BE2C (cell line): ENCODE measurements at regions not wholly inside any gene's neighbourhood (a gene's known extent, or its start where the extent isn't known, plus 50 kb on each side); places are given as distances from the start of the nearest gene placed in this dataset.

ENCODE experiments used
- DNase-seq: peaks from one replicate; pipeline ENCODE4 v3.0.0-alpha.2; 2020
- H3K27me3 ChIP-seq: fragments of 250-450 bp; sonication (Bioruptor Pico); 2 replicates; pipeline ENCODE4 v1.5.1; 2020; ENCODE audit warnings: mild to moderate bottlenecking
- H3K36me3 ChIP-seq: fragments of 250-450 bp; sonication (Bioruptor Pico); 2 replicates; pipeline ENCODE4 v1.5.1; 2020; ENCODE audit warnings: mild to moderate bottlenecking
- H3K4me1 ChIP-seq: fragments of 250-450 bp; sonication (Bioruptor Pico); 2 replicates; pipeline ENCODE4 v1.5.1; 2020
- H3K4me3 ChIP-seq: 2 replicates; pipeline ENCODE4 v1.5.1; 2011; ENCODE audit warnings: low read depth, low read length
- H3K9me3 ChIP-seq: fragments of 250-450 bp; sonication (Bioruptor Pico); 2 replicates; pipeline ENCODE4 v1.5.1; 2020
- TF ChIP-seq, protein P1 (sequence below): IDR thresholded peaks from 2 replicates; pipeline ENCODE4 v1.5.1; 2012; ENCODE audit warnings: mild to moderate bottlenecking, low read depth, low read length

DNA sequence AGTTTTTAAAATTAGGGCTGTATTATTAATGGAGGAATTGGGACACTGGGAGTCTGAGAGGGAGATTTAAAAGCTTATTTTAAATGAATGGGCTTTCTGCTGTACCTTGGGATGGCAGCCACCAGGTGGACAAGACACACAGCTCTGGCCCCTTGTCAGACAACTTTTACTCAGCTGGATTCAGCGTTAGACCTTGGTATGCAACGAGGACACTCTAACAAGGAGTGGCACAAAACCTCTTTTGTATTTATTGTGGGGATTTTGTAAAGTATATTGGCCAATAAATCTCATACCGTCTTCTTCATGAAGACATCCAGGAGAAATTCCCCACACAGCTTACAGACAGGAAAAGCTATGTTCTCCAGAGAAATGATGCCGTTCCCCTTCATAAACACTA is 105.7 kb downstream of the LCA5 start:
- no peaks in the 10 kb centered on the region for H3K36me3 ChIP-seq
- TF ChIP-seq, protein P1, sequence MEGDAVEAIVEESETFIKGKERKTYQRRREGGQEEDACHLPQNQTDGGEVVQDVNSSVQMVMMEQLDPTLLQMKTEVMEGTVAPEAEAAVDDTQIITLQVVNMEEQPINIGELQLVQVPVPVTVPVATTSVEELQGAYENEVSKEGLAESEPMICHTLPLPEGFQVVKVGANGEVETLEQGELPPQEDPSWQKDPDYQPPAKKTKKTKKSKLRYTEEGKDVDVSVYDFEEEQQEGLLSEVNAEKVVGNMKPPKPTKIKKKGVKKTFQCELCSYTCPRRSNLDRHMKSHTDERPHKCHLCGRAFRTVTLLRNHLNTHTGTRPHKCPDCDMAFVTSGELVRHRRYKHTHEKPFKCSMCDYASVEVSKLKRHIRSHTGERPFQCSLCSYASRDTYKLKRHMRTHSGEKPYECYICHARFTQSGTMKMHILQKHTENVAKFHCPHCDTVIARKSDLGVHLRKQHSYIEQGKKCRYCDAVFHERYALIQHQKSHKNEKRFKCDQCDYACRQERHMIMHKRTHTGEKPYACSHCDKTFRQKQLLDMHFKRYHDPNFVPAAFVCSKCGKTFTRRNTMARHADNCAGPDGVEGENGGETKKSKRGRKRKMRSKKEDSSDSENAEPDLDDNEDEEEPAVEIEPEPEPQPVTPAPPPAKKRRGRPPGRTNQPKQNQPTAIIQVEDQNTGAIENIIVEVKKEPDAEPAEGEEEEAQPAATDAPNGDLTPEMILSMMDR = peak; percentile 32; the same call in 1 of the 2 replicates

DNA sequence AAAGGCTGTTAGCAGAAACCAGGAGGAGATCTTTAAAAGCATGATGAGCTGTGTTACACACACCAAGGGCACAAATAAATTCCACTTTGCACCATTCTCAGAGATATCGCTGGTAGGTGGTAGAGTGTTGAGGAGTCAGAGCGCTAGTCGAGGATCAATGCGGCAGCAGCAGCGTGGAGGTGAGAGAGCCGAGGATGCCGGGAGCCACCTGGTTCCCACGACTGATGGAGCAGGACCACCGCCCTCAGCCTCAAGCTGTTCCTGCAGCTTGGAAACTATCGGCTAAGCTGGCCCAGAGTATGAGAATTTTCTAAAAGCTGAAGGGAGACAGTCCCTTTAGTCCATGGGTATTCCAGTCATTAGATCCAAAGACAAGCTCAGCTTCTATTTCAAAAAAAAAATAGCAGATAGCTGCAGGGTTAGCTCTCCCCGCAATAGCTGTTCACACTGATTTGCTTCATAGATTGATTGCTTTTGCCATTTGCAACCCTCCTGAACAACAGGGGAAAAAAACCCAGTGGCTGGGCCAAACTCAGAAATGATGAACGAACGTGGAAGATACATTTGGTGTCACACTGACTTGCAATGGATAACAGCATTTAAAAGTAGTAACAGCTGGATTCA is 106.2 kb downstream of the LCA5 start:
- peaks cover 2% of the 10 kb centered on the region; the same call in 1 of the 2 replicates for H3K4me1 ChIP-seq
- H3K9me3 ChIP-seq = no peaks in the 10 kb centered on the region
- no peak for DNase-seq
- TF ChIP-seq, protein P1 = no peak
- no peaks in the 10 kb centered on the region for H3K27me3 ChIP-seq
- H3K36me3 ChIP-seq = no peaks in the 10 kb centered on the region
- H3K4me3 ChIP-seq = no peak overlapping the region

More for the DNA sequence above, 105.7 kb downstream of the LCA5 start:
- peaks cover 2% of the 10 kb centered on the region; the same call in 1 of the 2 replicates for H3K4me1 ChIP-seq
- no peaks in the 10 kb centered on the region for H3K27me3 ChIP-seq
- no peak overlapping the region for H3K4me3 ChIP-seq
- H3K9me3 ChIP-seq = no peaks in the 10 kb centered on the region
- no peak for DNase-seq

DNA sequence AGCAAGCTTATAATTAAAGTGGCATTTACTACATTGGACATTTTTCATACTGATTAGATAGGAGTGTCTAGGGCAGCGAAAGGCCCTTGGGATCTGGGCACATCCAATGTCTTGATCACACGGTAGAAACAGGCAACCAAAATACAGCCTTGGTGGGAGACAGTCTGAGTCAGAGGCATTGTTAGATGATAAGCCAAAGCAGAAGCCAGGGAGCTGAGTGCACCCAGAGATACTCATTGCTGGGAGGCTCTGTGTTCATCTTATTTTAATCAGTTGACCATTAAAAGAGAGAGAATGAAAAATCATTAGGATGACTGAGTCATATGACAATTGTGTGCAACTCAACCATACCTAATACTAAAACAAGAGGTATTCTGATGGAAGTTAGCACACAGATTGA is 109.5 kb downstream of the LCA5 start:
- Histone ChIP-seq H3K9me3 (no peaks in the 10 kb centered on the region), H3K4me3 (no peak overlapping the region), H3K27me3 (no peaks in the 10 kb centered on the region), H3K4me1 (peaks cover 2% of the 10 kb centered on the region), H3K36me3 (no peaks in the 10 kb centered on the region)
- TF ChIP-seq, protein P1 = no peak
- peak; percentile 34 for DNase-seq

DNA sequence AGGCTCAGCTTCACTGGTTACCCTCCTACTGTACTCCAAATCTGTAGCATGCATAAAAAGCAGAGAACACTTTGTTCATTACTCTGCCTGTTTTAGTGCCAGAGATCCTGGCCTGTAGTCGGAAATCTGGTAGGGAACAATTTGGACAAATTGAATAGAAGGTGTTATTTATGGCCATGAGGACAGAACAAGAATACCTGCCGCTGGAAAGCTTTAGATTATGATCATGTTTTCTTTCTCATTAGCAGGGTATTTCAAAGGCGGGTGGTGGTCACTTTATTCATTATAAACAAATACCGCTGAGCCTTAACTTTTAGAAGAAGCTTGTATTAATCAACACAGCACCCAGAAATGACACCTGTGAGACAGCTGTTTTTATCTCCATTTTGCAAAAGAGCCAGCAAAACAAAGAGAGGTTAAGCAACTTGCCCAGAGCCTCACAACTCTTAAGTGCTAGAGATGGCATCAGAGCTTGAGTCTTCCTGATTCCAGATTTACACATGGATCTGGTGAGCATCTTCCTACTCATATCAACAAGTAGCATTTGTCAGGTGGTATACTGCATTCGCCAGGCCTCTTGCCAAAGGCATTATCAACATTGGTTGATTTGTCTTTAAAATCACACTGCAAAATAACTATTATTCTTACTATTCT is 110.5 kb downstream of the LCA5 start:
- no peak overlapping the region for H3K4me3 ChIP-seq
- TF ChIP-seq, protein P1 = no peak

DNA sequence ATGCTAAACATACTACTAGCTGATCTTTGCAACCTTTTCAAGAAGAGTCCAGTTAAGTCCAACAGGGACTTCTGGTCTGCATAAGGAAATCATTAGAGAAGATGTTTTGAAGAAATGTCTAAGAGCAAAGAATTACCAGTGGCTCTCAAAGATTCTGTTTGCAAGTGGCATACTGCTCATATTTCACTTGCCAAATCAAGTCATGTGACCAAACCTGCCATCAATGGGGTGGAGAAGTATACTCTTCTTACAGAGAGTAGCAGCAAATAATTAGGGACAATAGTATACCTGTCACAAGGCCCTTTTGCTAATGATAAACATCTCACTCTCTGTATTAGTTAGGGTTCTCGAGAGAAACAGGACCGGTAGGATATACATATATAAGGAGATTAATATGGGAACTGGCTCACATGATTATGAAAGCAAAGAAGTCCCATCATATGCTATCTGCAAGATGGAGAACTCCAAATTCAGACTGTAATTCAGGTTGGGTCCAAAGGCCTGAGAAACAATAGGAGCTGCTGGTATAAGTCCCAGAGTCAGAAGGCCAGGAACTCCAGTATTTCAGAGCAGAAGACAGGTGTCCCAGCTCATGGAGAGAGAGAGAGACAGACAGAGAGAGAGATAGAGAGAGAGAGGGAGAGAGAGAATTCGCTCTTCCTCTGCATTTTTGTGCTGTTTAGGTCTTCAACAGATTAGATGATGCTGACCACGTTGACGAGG is 111.5 kb downstream of the LCA5 start:
- Histone ChIP-seq H3K36me3 (no peaks in the 10 kb centered on the region), H3K27me3 (no peaks in the 10 kb centered on the region), H3K4me1 (peaks cover 13% of the 10 kb centered on the region), H3K9me3 (no peaks in the 10 kb centered on the region), H3K4me3 (no peak overlapping the region)
- no peak for DNase-seq
- TF ChIP-seq, protein P1 = no peak

More for the DNA sequence above, 110.5 kb downstream of the LCA5 start:
- no peak for DNase-seq
- H3K9me3 ChIP-seq = no peaks in the 10 kb centered on the region
- H3K36me3 ChIP-seq = no peaks in the 10 kb centered on the region
- no peaks in the 10 kb centered on the region for H3K27me3 ChIP-seq
- peaks cover 10% of the 10 kb centered on the region for H3K4me1 ChIP-seq
